GM12878 (cell line): ENCODE measurements at regions not wholly inside any gene's neighbourhood (a gene's known extent, or its start where the extent isn't known, plus 50 kb on each side); places are given as distances from the start of the nearest gene placed in this dataset.

Source experiments
- ATAC-seq: fragments of 200-7000 bp; cut with Tn5 transposase; 3 replicates; pipeline ENCODE4 v1.9.1; 2020; ENCODE audit warnings: mild to moderate bottlenecking, moderate library complexity
- BruUV-seq: library from RNA; stranded (reverse); fragments of 400-500 nt; replicated peaks from 2 replicates; lab custom pipeline; 2021; lab: Mats Ljungman, UMichigan
- CTCF ChIA-PET: fragments of 300-600 bp; sonication (Branson Sonifier 250); formaldehyde crosslinking; extraction: SDS; loops from one replicate; lab custom pipeline; 2021; ENCODE audit warnings: inconsistent platforms; lab: Yijun Ruan, JAX
- POLR2A ChIA-PET: fragments of 350-600 bp; formaldehyde crosslinking; extraction: SDS; loops from one replicate; lab custom pipeline; 2021; ENCODE audit warnings: inconsistent platforms; lab: Charles Lee
- RAD21 ChIA-PET: fragments of 300-600 bp; sonication (Branson Sonifier 250); formaldehyde crosslinking; loops from one replicate; lab custom pipeline; 2023; ENCODE audit warnings: antibody characterized with exemption; ENCODE audit not compliant: unreplicated experiment; lab: Charles Lee
- SMC1A ChIA-PET: fragments of 300-600 bp; sonication (Branson Sonifier 250); formaldehyde crosslinking; loops from one replicate; lab custom pipeline; 2023; ENCODE audit not compliant: unreplicated experiment, uncharacterized antibody; lab: Charles Lee
- DNase-seq: peaks from one replicate; pipeline ENCODE4 v3.0.0-alpha.2; 2011; ENCODE audit warnings: low read depth, low spot score
- FAIRE-seq: peaks from 3 replicates; lab custom pipeline; 2011; peaks lifted over from hg19 to GRCh38; lab: Jason Lieb, UNC
- H2AFZ ChIP-seq: 2 replicates; pipeline ENCODE4 v1.6.0; 2011; ENCODE audit warnings: low read depth, low read length, control low read depth; ENCODE audit not compliant: control insufficient read depth
- H3K27ac ChIP-seq: 2 replicates; pipeline ENCODE4 v1.5.1; 2011; ENCODE audit warnings: control low read depth; ENCODE audit not compliant: control insufficient read depth, insufficient read depth
- H3K27me3 ChIP-seq, 2 experiments: replicated peaks in 1 of 2; 2 replicates each; pipeline versions ENCODE4 v1.6.0 to v1.6.1; 2011; ENCODE audit warnings: low read length in 1 of 2; ENCODE audit not compliant: control insufficient read depth in 2 of 2, insufficient read depth in 2 of 2
- H3K36me3 ChIP-seq, 2 experiments: 2 replicates each; pipeline ENCODE4 v1.5.1; 2011; ENCODE audit warnings: low read length in 1 of 2; ENCODE audit not compliant: control insufficient read depth in 2 of 2, insufficient read depth in 2 of 2
- H3K4me1 ChIP-seq: 2 replicates; pipeline ENCODE4 v1.6.1; 2011; ENCODE audit warnings: mild to moderate bottlenecking, low read length, moderate library complexity, mixed read lengths; ENCODE audit not compliant: control insufficient read depth, insufficient read depth
- H3K4me2 ChIP-seq: 2 replicates; pipeline ENCODE4 v1.6.0; 2011; ENCODE audit warnings: control low read depth; ENCODE audit not compliant: control insufficient read depth, insufficient read depth
- H3K4me3 ChIP-seq: fragments of 200-600 bp; sonication (generic); 2 replicates; pipeline ENCODE4 v1.5.1; 2016
- H3K79me2 ChIP-seq: 2 replicates; pipeline ENCODE4 v1.6.0; 2011; ENCODE audit warnings: low read length; ENCODE audit not compliant: control insufficient read depth, insufficient read depth
- H3K9ac ChIP-seq: 2 replicates; pipeline ENCODE4 v1.8.0; 2011; ENCODE audit warnings: low read length, control low read depth, mixed read lengths; ENCODE audit not compliant: control insufficient read depth, insufficient read depth
- H3K9me3 ChIP-seq: replicated peaks from 3 replicates; pipeline ENCODE4 v1.5.1; 2011; ENCODE audit warnings: mild to moderate bottlenecking, low read length; ENCODE audit not compliant: control insufficient read depth, insufficient read depth
- H4K20me1 ChIP-seq: 2 replicates; pipeline ENCODE4 v1.6.0; 2011; ENCODE audit not compliant: control insufficient read depth, insufficient read depth
- BCL11A ChIP-seq: IDR thresholded peaks from 2 replicates; pipeline ENCODE4 v1.6.1; 2011; ENCODE audit warnings: low read depth, low read length
- CHD1 ChIP-seq: IDR thresholded peaks from 2 replicates; pipeline ENCODE4 v1.6.1; 2012; ENCODE audit warnings: low read depth, low read length, improper control_type of control experiment
- CREM ChIP-seq: IDR thresholded peaks from 2 replicates; pipeline ENCODE4 v1.6.1; 2014; ENCODE audit warnings: antibody characterized with exemption, low read depth
- EED ChIP-seq: sonication (generic); IDR thresholded peaks from 2 replicates; pipeline ENCODE4 v1.6.1; 2016; ENCODE audit warnings: antibody characterized with exemption, low read depth
- ETV6 ChIP-seq, 2 experiments: fragments of 450-650 bp in 1 of 2; IDR thresholded peaks in 1 of 2; conservative IDR thresholded peaks in 1 of 2; 2 replicates each; pipeline ENCODE4 v1.6.1; 2014; ENCODE audit warnings: antibody characterized with exemption in 1 of 2, borderline replicate concordance in 1 of 2, low read depth in 1 of 2, mild to moderate bottlenecking in 1 of 2, moderate library complexity in 1 of 2
- KAT2A ChIP-seq: conservative IDR thresholded peaks from 2 replicates; pipeline ENCODE4 v1.6.1; 2011; ENCODE audit warnings: low read depth, low read length; ENCODE audit not compliant: control insufficient read depth
- NFIC ChIP-seq: IDR thresholded peaks from 2 replicates; pipeline ENCODE4 v1.6.1; 2012; ENCODE audit warnings: low read depth, mild to moderate bottlenecking, inconsistent platforms, low read length, moderate library complexity
- NFYB ChIP-seq: IDR thresholded peaks from 2 replicates; pipeline ENCODE4 v1.6.1; 2011; ENCODE audit warnings: low read depth, mild to moderate bottlenecking, low read length, improper control_type of control experiment, moderate library complexity; ENCODE audit not compliant: insufficient read depth
- NR2F1 ChIP-seq: fragments of 450-650 bp; conservative IDR thresholded peaks from 2 replicates; pipeline ENCODE4 v1.6.1; 2017; ENCODE audit warnings: mild to moderate bottlenecking
- PAX5 ChIP-seq: IDR thresholded peaks from 2 replicates; pipeline ENCODE4 v1.6.1; 2011; ENCODE audit warnings: low read depth, low read length, borderline replicate concordance
- PKNOX1 ChIP-seq: fragments of 450-650 bp; IDR thresholded peaks from 2 replicates; pipeline ENCODE4 v1.6.1; 2016; ENCODE audit warnings: mild to moderate bottlenecking
- SREBF1 ChIP-seq: IDR thresholded peaks from 2 replicates; pipeline ENCODE4 v1.6.1; 2012; ENCODE audit warnings: mild to moderate bottlenecking, low read length
- ZNF592 ChIP-seq: fragments of 450-650 bp; IDR thresholded peaks from 2 replicates; pipeline ENCODE4 v1.6.1; 2017; ENCODE audit warnings: mild to moderate bottlenecking, moderate library complexity
- WGBS: methylation state at CpG from one replicate; pipeline ENCODE4 v1.1.6; 2016; ENCODE audit warnings: low lambda C conversion rate; ENCODE audit not compliant: insufficient replicate concordance, insufficient coverage; ENCODE audit errors: missing lambda C conversion rate; 5-methylcytosine and 5-hydroxymethylcytosine counted together
- in situ Hi-C: fragments of 300-500 bp; cut with MboI; formaldehyde crosslinking; loops from 9 replicates; pipeline ENCODE4 v1.14.3; 2018; ENCODE audit warnings: mixed read lengths
- intact Hi-C: fragments of 100-400 bp; cut with micrococcal nuclease; formaldehyde crosslinking; loops from one replicate; pipeline ENCODE4 v1.14.2; 2022; ENCODE audit not compliant: unreplicated experiment

- TF ChIP-seq NFIC = no peak
- no peak for TF ChIP-seq SREBF1
- no peak for TF ChIP-seq NFYB
- no peak for TF ChIP-seq CHD1
- no peak for TF ChIP-seq PKNOX1
- TF ChIP-seq KAT2A = no peak
- TF ChIP-seq NR2F1 = no peak
- TF ChIP-seq ETV6 (conservative IDR thresholded peaks at IDR 0.05 in 1 of 2, IDR thresholded peaks at IDR 0.05 in 1 of 2; ENCODE audit: borderline replicate concordance in 1 of 2, low read depth in 1 of 2) = no peak
- no peak for TF ChIP-seq PAX5
- no peak for TF ChIP-seq EED
- TF ChIP-seq ZNF592 = no peak
- TF ChIP-seq CREM = no peak
- TF ChIP-seq BCL11A = no peak
- ChIA-PET POLR2A (no interaction called here), CTCF (no interaction called here), SMC1A (no interaction called here), RAD21 (no interaction called here)
- no peak overlapping the region for H3K4me2 ChIP-seq
- in situ Hi-C loops = no loop called here
- no peaks in the 10 kb centered on the region for H3K9me3 ChIP-seq
- DNase-seq (no peak), ATAC-seq (no peak), FAIRE-seq (no peak)
- no peaks in the 10 kb centered on the region for H3K27me3 ChIP-seq
- H2AFZ ChIP-seq = no peak overlapping the region
- no peaks in the 10 kb centered on the region for H4K20me1 ChIP-seq
- no peaks in the 10 kb centered on the region for H3K4me1 ChIP-seq
- 46% methylated on average over 9 of the region's 9 CpGs for WGBS
- BruUV-seq = no TSS peak
- H3K9ac ChIP-seq = no peak overlapping the region
- H3K27ac ChIP-seq = no peak overlapping the region
- intact Hi-C loops = no loop called here
- H3K4me3 ChIP-seq = no peak overlapping the region
- H3K36me3 ChIP-seq = no peaks in the 10 kb centered on the region
- no peaks in the 10 kb centered on the region for H3K79me2 ChIP-seq
Observed at GRCh38 chr20:61184194-61184593, 67.9 kb upstream of the CDH4 start.
